Erythroblast (primary cell): ENCODE measurements at regions not wholly inside any gene's neighbourhood (a gene's known extent, or its start where the extent isn't known, plus 50 kb on each side); places are given as distances from the start of the nearest gene placed in this dataset.
"Not testable (repeated sequence)": the region's sequence is repeated elsewhere in the genome, so short reads cannot be mapped to it uniquely, and the experiment has no call there.

Experiments used
- DNase-seq, 2 experiments: peaks; one replicate each; lab custom pipeline; 2025; lab: John Stamatoyannopoulos, UW
- GATA1 ChIP-seq: IDR thresholded peaks from 2 replicates; pipeline ENCODE4 v1.6.1; 2011; ENCODE audit warnings: low read depth, mild to moderate bottlenecking, control low read depth, low read length, moderate library complexity
- POLR2A ChIP-seq: IDR thresholded peaks from 2 replicates; pipeline ENCODE4 v1.6.1; 2011; ENCODE audit warnings: mild to moderate bottlenecking, low read length

GRCh38 chr3:106299300-106300098, 430.7 kb upstream of the CBLB start:
- no peak for TF ChIP-seq GATA1
- TF ChIP-seq POLR2A = no peak
- no peak for DNase-seq

- no peak for TF ChIP-seq GATA1
- DNase-seq = no peak
Observed at GRCh38 chr3:106302451-106303221, 433.8 kb upstream of the CBLB start.

GRCh38 chr3:106303766-106304165, 435.0 kb upstream of the CBLB start:
- DNase-seq = no peak
- no peak for TF ChIP-seq GATA1
- TF ChIP-seq POLR2A = no peak

GRCh38 chr3:106305127-106305526, 436.3 kb upstream of the CBLB start:
- DNase-seq = no peak
- no peak for TF ChIP-seq GATA1
- TF ChIP-seq POLR2A = no peak

GRCh38 chr3:106305882-106306435, 437.1 kb upstream of the CBLB start:
- no peak for TF ChIP-seq GATA1
- no peak for TF ChIP-seq POLR2A
- DNase-seq = no peak

- TF ChIP-seq GATA1 = no peak
- TF ChIP-seq POLR2A = no peak
Observed at GRCh38 chr3:106309274-106309673, 440.5 kb upstream of the CBLB start.

GRCh38 chr3:106309798-106310197, 441.0 kb upstream of the CBLB start:
- not testable (repeated sequence) for DNase-seq

More at GRCh38 chr3:106309274-106309673, 440.5 kb upstream of the CBLB start:
- DNase-seq = no peak

- no peak for DNase-seq
Observed at GRCh38 chr3:106317141-106318055, 448.6 kb upstream of the CBLB start.

GRCh38 chr3:106321438-106321837, 452.6 kb upstream of the CBLB start:
- DNase-seq = not testable (repeated sequence)

More at GRCh38 chr3:106317141-106318055, 448.6 kb upstream of the CBLB start:
- TF ChIP-seq POLR2A (no peak), GATA1 (no peak)

GRCh38 chr3:106323586-106323985, 454.8 kb upstream of the CBLB start:
- TF ChIP-seq GATA1 (no peak), POLR2A (no peak)
- no peak for DNase-seq

GRCh38 chr3:106326941-106327695, 458.3 kb upstream of the CBLB start:
- no peak for TF ChIP-seq GATA1
- DNase-seq = no peak

GRCh38 chr3:106327696-106328025, 458.8 kb upstream of the CBLB start:
- TF ChIP-seq POLR2A = no peak
- DNase-seq = no peak

GRCh38 chr3:106328224-106328623, 459.4 kb upstream of the CBLB start:
- TF ChIP-seq POLR2A (no peak), GATA1 (no peak)
- no peak for DNase-seq
